Activated CD8-positive, alpha-beta memory T cell treated with anti-CD3 and anti-CD28 coated beads for 1 hour (primary cell): ENCODE measurements at regions not wholly inside any gene's neighbourhood (a gene's known extent, or its start where the extent isn't known, plus 50 kb on each side); places are given as distances from the start of the nearest gene placed in this dataset.

ENCODE experiments used
- DNase-seq, 2 donors: peaks; one replicate each; pipeline ENCODE4 v3.0.0-alpha.2; 2020; ENCODE audit warnings: low read depth in 1 of 2; ENCODE audit errors: extremely low read depth in 1 of 2

- DNase-seq: no peak
Observed at GRCh38 chr13:21997726-21998125, 326.9 kb downstream of the FGF9 start.

- DNase-seq: no peak
Observed at GRCh38 chr13:21998279-21998990, 327.6 kb downstream of the FGF9 start.

- no peak for DNase-seq
Observed at GRCh38 chr13:21999666-22000065, 328.8 kb downstream of the FGF9 start.

GRCh38 chr13:22000191-22000590, 329.3 kb downstream of the FGF9 start:
- DNase-seq: no peak

- no peak for DNase-seq
Observed at GRCh38 chr13:22001336-22001735, 330.5 kb downstream of the FGF9 start.

- no peak for DNase-seq
Observed at GRCh38 chr13:22002893-22003292, 332.0 kb downstream of the FGF9 start.

GRCh38 chr13:22009500-22009899, 338.6 kb downstream of the FGF9 start:
- no peak for DNase-seq

GRCh38 chr13:22009937-22010336, 339.1 kb downstream of the FGF9 start:
- no peak for DNase-seq

GRCh38 chr13:22012686-22013085, 341.8 kb downstream of the FGF9 start:
- no peak for DNase-seq

GRCh38 chr13:22014469-22014868, 343.6 kb downstream of the FGF9 start:
- no peak for DNase-seq

- DNase-seq: no peak
Observed at GRCh38 chr13:22017226-22017625, 346.4 kb downstream of the FGF9 start.

- DNase-seq: no peak
Observed at GRCh38 chr13:22018076-22018835, 347.4 kb downstream of the FGF9 start.

GRCh38 chr13:22018836-22019210, 347.9 kb downstream of the FGF9 start:
- no peak for DNase-seq

GRCh38 chr13:22024381-22024994, 353.6 kb downstream of the FGF9 start:
- DNase-seq: no peak

GRCh38 chr13:22027566-22027965, 356.7 kb downstream of the FGF9 start:
- no peak for DNase-seq

- no peak for DNase-seq
Observed at GRCh38 chr13:22028831-22029230, 358.0 kb downstream of the FGF9 start.

- DNase-seq: no peak
Observed at GRCh38 chr13:22030321-22030720, 359.4 kb downstream of the FGF9 start.

- DNase-seq: no peak
Observed at GRCh38 chr13:22031702-22032286, 360.9 kb downstream of the FGF9 start.

GRCh38 chr13:22032905-22033304, 362.0 kb downstream of the FGF9 start:
- no peak for DNase-seq

GRCh38 chr13:22039961-22040360, 369.1 kb downstream of the FGF9 start:
- DNase-seq: no peak

GRCh38 chr13:22040810-22041364, 370.0 kb downstream of the FGF9 start:
- no peak for DNase-seq
